MM.1S (cell line): ENCODE measurements at regions not wholly inside any gene's neighbourhood (a gene's known extent, or its start where the extent isn't known, plus 50 kb on each side); places are given as distances from the start of the nearest gene placed in this dataset.
"Not testable (repeated sequence)": the region's sequence is repeated elsewhere in the genome, so short reads cannot be mapped to it uniquely, and the experiment has no call there.

Experiments
- EZH2phosphoT487 ChIP-seq: fragments of 300-600 bp; sonication (generic); IDR thresholded peaks from 2 replicates; pipeline ENCODE4 v1.6.1; 2018; ENCODE audit warnings: antibody characterized with exemption, low read length
- TF ChIP-seq, protein P1 (sequence below): fragments of 300-600 bp; sonication (generic); IDR thresholded peaks from 2 replicates; pipeline ENCODE4 v1.5.1; 2016; ENCODE audit warnings: antibody characterized with exemption, low read length, mixed read lengths

DNA sequence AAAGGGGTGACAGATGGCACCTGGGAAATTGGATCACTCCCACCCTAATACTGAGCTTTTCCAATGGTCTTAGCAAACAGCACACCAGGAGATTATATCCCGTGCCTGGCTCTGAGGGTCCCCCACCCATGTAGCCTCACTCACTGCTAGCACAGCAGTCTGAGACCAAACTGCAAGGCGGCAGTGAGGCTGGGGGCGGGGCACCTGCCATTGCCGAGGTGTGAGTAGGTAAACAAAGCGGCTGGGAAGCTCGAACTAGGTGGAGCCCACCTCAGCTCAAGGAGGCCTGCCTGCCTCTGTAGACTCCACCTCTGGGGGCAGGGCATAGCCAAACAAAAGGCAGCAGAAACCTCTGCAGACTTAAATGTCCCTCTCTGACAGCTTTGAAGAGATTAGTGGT lies 188.9 kb downstream of the NNT start:
- TF ChIP-seq, protein P1, sequence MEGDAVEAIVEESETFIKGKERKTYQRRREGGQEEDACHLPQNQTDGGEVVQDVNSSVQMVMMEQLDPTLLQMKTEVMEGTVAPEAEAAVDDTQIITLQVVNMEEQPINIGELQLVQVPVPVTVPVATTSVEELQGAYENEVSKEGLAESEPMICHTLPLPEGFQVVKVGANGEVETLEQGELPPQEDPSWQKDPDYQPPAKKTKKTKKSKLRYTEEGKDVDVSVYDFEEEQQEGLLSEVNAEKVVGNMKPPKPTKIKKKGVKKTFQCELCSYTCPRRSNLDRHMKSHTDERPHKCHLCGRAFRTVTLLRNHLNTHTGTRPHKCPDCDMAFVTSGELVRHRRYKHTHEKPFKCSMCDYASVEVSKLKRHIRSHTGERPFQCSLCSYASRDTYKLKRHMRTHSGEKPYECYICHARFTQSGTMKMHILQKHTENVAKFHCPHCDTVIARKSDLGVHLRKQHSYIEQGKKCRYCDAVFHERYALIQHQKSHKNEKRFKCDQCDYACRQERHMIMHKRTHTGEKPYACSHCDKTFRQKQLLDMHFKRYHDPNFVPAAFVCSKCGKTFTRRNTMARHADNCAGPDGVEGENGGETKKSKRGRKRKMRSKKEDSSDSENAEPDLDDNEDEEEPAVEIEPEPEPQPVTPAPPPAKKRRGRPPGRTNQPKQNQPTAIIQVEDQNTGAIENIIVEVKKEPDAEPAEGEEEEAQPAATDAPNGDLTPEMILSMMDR, result not testable (repeated sequence)
- TF ChIP-seq EZH2phosphoT487, result not testable (repeated sequence)
